Uterus (tissue), 3 donors: ENCODE measurements at regions not wholly inside any gene's neighbourhood (a gene's known extent, or its start where the extent isn't known, plus 50 kb on each side); places are given as distances from the start of the nearest gene placed in this dataset.

Experiments
- DNase-seq, 2 donors: peaks; one replicate each; pipeline ENCODE4 v3.0.0-alpha.2; 2019 to 2020
- H3K27ac ChIP-seq, 2 donors: fragments of 200-600 bp; sonication (generic); 1 replicate in 1 of 2; 2 replicates in 1 of 2; pipeline ENCODE4 v1.5.1; 2016 to 2018
- H3K27me3 ChIP-seq, 2 donors: fragments of 200-600 bp; sonication (generic); one replicate each; pipeline ENCODE4 v1.5.1; 2018 to 2019; ENCODE audit warnings: control low read depth in 1 of 2
- H3K36me3 ChIP-seq, 2 donors: fragments of 200-600 bp; sonication (generic); one replicate each; pipeline ENCODE4 v1.5.1; 2019; ENCODE audit warnings: control low read depth in 1 of 2
- H3K4me1 ChIP-seq, 2 donors: fragments of 200-600 bp; sonication (generic); one replicate each; pipeline ENCODE4 v1.5.1; 2018 to 2019; ENCODE audit warnings: control low read depth in 1 of 2
- H3K4me3 ChIP-seq, 2 donors: fragments of 200-600 bp; sonication (generic); 1 replicate in 1 of 2; 2 replicates in 1 of 2; pipeline ENCODE4 v1.5.1; 2018 to 2019; ENCODE audit warnings: mild to moderate bottlenecking in 1 of 2
- H3K9me3 ChIP-seq, 2 donors: fragments of 200-600 bp; sonication (generic); one replicate each; pipeline ENCODE4 v1.5.1; 2019; ENCODE audit warnings: control low read depth in 1 of 2
- CTCF ChIP-seq, 4 experiments: fragments of 200-600 bp in 2 of 4; fragments of 450-650 bp in 2 of 4; sonication (generic) in 2 of 4; IDR thresholded peaks; one replicate each; pipeline ENCODE4 v1.5.1; 2016 to 2019; ENCODE audit warnings: antibody characterized with exemption in 4 of 4, mild to moderate bottlenecking in 2 of 4, moderate library complexity in 1 of 4
- POLR2A ChIP-seq, 2 donors: fragments of 450-650 bp; IDR thresholded peaks; one replicate each; pipeline ENCODE4 v1.6.1; 2016; ENCODE audit warnings: antibody characterized with exemption in 2 of 2, mild to moderate bottlenecking in 1 of 2, moderate library complexity in 1 of 2
- intact Hi-C: fragments of 100-400 bp; cut with DNase I; formaldehyde crosslinking; loops from one replicate; pipeline ENCODE4 v1.15.1; 2023; ENCODE audit warnings: low total_unique reads
- donor health status: DM: yes; HTN: yes; CAD: no.

DNA sequence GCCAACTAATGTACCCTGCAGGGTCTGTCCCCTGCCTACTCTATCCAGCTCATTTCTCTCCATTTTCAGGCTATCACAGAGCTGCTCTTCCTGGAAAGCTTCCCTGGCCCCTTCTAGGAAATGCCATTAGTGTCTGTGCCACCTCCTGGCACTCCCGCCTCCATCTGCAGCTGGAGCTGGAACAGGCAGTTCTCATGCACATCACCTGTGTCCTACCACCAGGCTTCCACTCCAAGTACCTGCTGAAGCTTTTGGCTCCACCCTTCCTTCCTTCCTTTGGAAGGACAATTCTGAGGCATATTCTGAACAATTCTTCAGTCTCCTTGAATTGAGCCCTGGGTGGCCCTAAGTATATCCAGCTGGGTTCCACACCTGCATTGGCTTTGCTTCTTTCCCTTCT is 156.2 kb upstream of the ZNF618 start:
- DNase-seq, result no peak
- Histone ChIP-seq H3K27ac (no peak overlapping the region), H3K4me3 (no peak overlapping the region), H3K4me1 (no peaks in the 10 kb centered on the region), H3K36me3 (no peaks in the 10 kb centered on the region), H3K27me3 (no peaks in the 10 kb centered on the region), H3K9me3 (no peaks in the 10 kb centered on the region)
- TF ChIP-seq POLR2A (IDR thresholded peaks at IDR 0.05), result no peak
- no peak for TF ChIP-seq CTCF (IDR thresholded peaks at IDR 0.05)
- intact Hi-C loops, result no loop called here

DNA sequence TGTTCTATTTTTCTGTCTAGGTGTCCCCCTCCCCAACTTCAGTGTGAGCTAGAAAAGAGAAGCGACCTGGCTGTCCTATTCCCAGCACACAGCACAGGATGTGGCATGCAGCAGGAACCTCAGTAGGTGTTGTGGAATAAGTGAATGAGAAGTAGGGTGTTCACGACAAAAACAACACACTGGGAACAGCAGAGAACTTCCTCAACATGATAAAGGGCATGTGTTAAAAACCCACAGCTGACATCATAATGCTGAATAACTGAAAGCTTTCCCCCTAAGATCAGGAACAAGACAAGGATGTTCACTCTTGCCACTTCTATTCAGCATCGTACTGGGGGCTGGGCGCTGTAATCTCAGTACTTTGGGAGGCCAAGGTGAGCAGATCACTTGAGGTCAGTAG is 155.6 kb upstream of the ZNF618 start:
- no peaks in the 10 kb centered on the region for H3K4me1 ChIP-seq
- no peaks in the 10 kb centered on the region for H3K36me3 ChIP-seq
- no peak for DNase-seq
- TF ChIP-seq POLR2A (IDR thresholded peaks at IDR 0.05) (no peak), CTCF (IDR thresholded peaks at IDR 0.05) (no peak)
- intact Hi-C loops, result no loop called here
- H3K27me3 ChIP-seq, result no peaks in the 10 kb centered on the region
- H3K27ac ChIP-seq, result no peak overlapping the region
- no peaks in the 10 kb centered on the region for H3K9me3 ChIP-seq
- no peak overlapping the region for H3K4me3 ChIP-seq

DNA sequence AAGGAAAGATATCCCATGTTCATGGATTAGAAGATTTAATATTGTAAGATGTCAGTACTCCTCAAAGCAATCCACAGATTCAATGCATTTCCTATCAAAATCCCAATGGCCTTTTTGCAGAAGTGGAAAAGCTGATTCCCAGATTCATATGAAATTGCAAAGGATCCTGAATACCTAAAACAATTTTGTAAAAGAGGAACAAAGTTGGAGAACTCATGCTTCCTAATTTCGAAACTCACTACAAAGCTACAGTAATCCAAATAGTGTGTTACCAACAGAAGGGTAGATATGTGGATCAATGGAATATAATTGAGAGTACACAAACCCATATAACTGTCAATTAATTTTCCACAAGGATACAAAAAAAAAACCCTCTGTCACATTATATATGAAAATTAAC is 154.3 kb upstream of the ZNF618 start:
- no peaks in the 10 kb centered on the region for H3K27me3 ChIP-seq

GRCh38 chr9:113724202-113724601 is 151.9 kb upstream of the ZNF618 start:
- no peak for TF ChIP-seq POLR2A (IDR thresholded peaks at IDR 0.05)
- no peak for TF ChIP-seq CTCF (IDR thresholded peaks at IDR 0.05)
- Histone ChIP-seq H3K27ac (no peak overlapping the region), H3K9me3 (peaks cover 0 to 7% of the 10 kb centered on the region in 2 donors), H3K27me3 (no peaks in the 10 kb centered on the region), H3K36me3 (no peaks in the 10 kb centered on the region), H3K4me1 (no peaks in the 10 kb centered on the region), H3K4me3 (no peak overlapping the region)
- DNase-seq, result no peak
- intact Hi-C loops, result no loop called here

More for the DNA sequence above, 154.3 kb upstream of the ZNF618 start:
- no peak for TF ChIP-seq CTCF (IDR thresholded peaks at IDR 0.05)
- TF ChIP-seq POLR2A (IDR thresholded peaks at IDR 0.05), result no peak
- DNase-seq, result no peak
- intact Hi-C loops, result no loop called here
- no peaks in the 10 kb centered on the region for H3K9me3 ChIP-seq
- H3K4me3 ChIP-seq, result no peak overlapping the region
- no peaks in the 10 kb centered on the region for H3K36me3 ChIP-seq
- H3K27ac ChIP-seq, result no peak overlapping the region
- no peaks in the 10 kb centered on the region for H3K4me1 ChIP-seq

- H3K27ac ChIP-seq, result no peak overlapping the region
- no peak for DNase-seq
- TF ChIP-seq POLR2A (IDR thresholded peaks at IDR 0.05), result no peak
- TF ChIP-seq CTCF (IDR thresholded peaks at IDR 0.05), result no peak
- no peaks in the 10 kb centered on the region for H3K36me3 ChIP-seq
- peaks cover 0 to 8% of the 10 kb centered on the region in 2 donors for H3K9me3 ChIP-seq
- intact Hi-C loops, result no loop called here
- no peaks in the 10 kb centered on the region for H3K27me3 ChIP-seq
- H3K4me1 ChIP-seq, result no peaks in the 10 kb centered on the region
- H3K4me3 ChIP-seq, result no peak overlapping the region
Observed at GRCh38 chr9:113728989-113729388, 147.1 kb upstream of the ZNF618 start.
